ENCODE measurements at regions not wholly inside any gene's neighbourhood (a gene's known extent, or its start where the extent isn't known, plus 50 kb on each side); places are given as distances from the start of the nearest gene placed in this dataset.
"Not testable (repeated sequence)": the region's sequence is repeated elsewhere in the genome, so short reads cannot be mapped to it uniquely, and the experiment has no call there.

DNA sequence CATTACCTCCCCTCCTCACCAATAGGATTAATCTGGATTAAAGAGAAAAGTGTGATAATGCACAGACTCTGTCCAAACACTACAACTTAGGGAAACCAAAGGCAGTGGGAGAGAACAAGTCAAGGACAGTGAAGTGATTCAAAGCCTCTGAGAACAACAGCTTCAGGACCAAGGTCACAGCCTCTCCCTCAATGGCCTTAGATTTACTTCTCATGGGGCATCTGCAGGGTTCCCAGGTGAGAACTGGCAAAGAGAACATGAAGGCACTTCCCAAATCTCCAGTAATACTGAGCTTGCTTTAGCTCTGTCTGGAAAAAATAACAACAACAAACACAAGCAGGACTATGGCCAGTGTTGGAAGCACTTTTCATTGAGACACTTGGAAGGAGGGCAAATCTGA is 99.8 kb upstream of the GOLGA6L22 start:
- H3K4me3 Mint-ChIP-seq; H3K36me3 Mint-ChIP-seq; H3K27me3 ChIP-seq (ENCODE audit: control insufficient read depth, insufficient read depth, low read length); H3K27me3 Mint-ChIP-seq; H3K4me1 Mint-ChIP-seq; H3K27ac Mint-ChIP-seq; H3K9me3 Mint-ChIP-seq; DNase-seq; H3K36me3 ChIP-seq (ENCODE audit: control insufficient read depth, insufficient read depth, low read length); H3K4me3 ChIP-seq (ENCODE audit: low read depth, low read length); H3K27ac ChIP-seq (ENCODE audit: insufficient read depth, low read length, poor library complexity, severe bottlenecking); ATAC-seq (ENCODE audit: low read depth in 2 of 2); H3K9me3 ChIP-seq (ENCODE audit: control insufficient read depth in 2 of 2, low read length in 2 of 2); H3K4me1 ChIP-seq (ENCODE audit: control insufficient read depth, insufficient read depth, low read length, poor library complexity, severe bottlenecking): not testable (repeated sequence)

DNA sequence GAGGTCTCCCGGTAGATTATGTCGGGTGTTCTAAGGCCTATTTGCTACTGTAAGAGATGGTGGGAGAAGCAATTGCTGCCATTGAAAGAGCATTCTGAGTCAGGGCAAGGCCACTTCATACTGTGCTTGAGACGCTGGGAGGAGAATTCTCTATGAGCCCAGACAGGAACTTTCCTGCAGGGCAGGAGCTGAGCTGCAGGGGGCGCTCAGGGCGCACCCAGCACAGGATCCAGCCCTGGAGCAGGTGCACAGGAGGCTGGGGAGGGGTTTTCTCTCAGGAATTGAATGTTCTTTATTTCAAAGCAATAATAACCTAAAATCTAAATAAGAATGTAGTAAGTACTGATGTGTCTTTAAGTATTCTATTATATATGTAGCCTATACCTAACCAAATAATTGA is 99.1 kb upstream of the GOLGA6L22 start:
- H3K4me1 Mint-ChIP-seq; H3K4me3 Mint-ChIP-seq; H3K4me1 ChIP-seq (ENCODE audit: control insufficient read depth, insufficient read depth, low read length, poor library complexity, severe bottlenecking): not testable (repeated sequence)

GRCh38 chr15:22360696-22361095 is 98.0 kb upstream of the GOLGA6L22 start:
- not testable (repeated sequence) for H3K4me1 Mint-ChIP-seq; H3K27ac Mint-ChIP-seq; H3K36me3 ChIP-seq (ENCODE audit: control insufficient read depth, insufficient read depth, low read length); H3K27me3 ChIP-seq (ENCODE audit: control insufficient read depth, insufficient read depth, low read length); H3K27ac ChIP-seq (ENCODE audit: insufficient read depth, low read length, poor library complexity, severe bottlenecking); H3K36me3 Mint-ChIP-seq; DNase-seq; H3K4me3 ChIP-seq (ENCODE audit: low read depth, low read length); H3K9me3 ChIP-seq (ENCODE audit: control insufficient read depth in 2 of 2, low read length in 2 of 2); H3K4me3 Mint-ChIP-seq; H3K9me3 Mint-ChIP-seq; H3K4me1 ChIP-seq (ENCODE audit: control insufficient read depth, insufficient read depth, low read length, poor library complexity, severe bottlenecking); H3K27me3 Mint-ChIP-seq
- ATAC-seq (ENCODE audit: low read depth in 2 of 2): peak in 1 of 2 donors; percentile 31

More for the DNA sequence above, 99.1 kb upstream of the GOLGA6L22 start:
- DNase-seq; ATAC-seq (ENCODE audit: low read depth in 2 of 2); H3K4me3 ChIP-seq (ENCODE audit: low read depth, low read length); H3K27me3 Mint-ChIP-seq; H3K36me3 ChIP-seq (ENCODE audit: control insufficient read depth, insufficient read depth, low read length); H3K27ac Mint-ChIP-seq; H3K9me3 Mint-ChIP-seq; H3K27ac ChIP-seq (ENCODE audit: insufficient read depth, low read length, poor library complexity, severe bottlenecking); H3K9me3 ChIP-seq (ENCODE audit: control insufficient read depth in 2 of 2, low read length in 2 of 2); H3K36me3 Mint-ChIP-seq; H3K27me3 ChIP-seq (ENCODE audit: control insufficient read depth, insufficient read depth, low read length): not testable (repeated sequence)

DNA sequence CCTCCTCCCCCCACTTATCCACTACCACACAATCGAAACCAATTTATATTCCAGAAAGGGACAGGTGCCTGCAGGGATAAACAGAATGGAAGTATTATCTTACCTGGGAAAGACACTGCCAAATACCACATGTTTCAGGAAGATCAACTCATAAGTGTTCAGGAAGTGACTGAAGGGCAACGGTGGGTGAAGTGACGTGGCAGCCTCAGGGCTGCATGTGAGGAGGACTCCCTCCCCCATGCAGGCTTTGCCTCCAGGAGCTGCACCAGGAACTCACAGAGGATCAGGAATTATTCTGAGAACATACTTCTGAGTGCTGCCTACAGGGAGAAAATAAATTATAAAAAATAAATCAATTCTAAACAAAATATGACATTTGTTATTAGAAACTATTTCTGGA is 96.2 kb upstream of the GOLGA6L22 start:
- not testable (repeated sequence) for H3K27ac Mint-ChIP-seq; H3K27me3 ChIP-seq (ENCODE audit: control insufficient read depth, insufficient read depth, low read length); H3K27ac ChIP-seq (ENCODE audit: insufficient read depth, low read length, poor library complexity, severe bottlenecking); H3K4me1 Mint-ChIP-seq; ATAC-seq (ENCODE audit: low read depth in 2 of 2); H3K9me3 ChIP-seq (ENCODE audit: control insufficient read depth in 2 of 2, low read length in 2 of 2); H3K36me3 ChIP-seq (ENCODE audit: control insufficient read depth, insufficient read depth, low read length); H3K27me3 Mint-ChIP-seq; H3K36me3 Mint-ChIP-seq; DNase-seq; H3K4me1 ChIP-seq (ENCODE audit: control insufficient read depth, insufficient read depth, low read length, poor library complexity, severe bottlenecking); H3K4me3 ChIP-seq (ENCODE audit: low read depth, low read length); H3K9me3 Mint-ChIP-seq; H3K4me3 Mint-ChIP-seq

DNA sequence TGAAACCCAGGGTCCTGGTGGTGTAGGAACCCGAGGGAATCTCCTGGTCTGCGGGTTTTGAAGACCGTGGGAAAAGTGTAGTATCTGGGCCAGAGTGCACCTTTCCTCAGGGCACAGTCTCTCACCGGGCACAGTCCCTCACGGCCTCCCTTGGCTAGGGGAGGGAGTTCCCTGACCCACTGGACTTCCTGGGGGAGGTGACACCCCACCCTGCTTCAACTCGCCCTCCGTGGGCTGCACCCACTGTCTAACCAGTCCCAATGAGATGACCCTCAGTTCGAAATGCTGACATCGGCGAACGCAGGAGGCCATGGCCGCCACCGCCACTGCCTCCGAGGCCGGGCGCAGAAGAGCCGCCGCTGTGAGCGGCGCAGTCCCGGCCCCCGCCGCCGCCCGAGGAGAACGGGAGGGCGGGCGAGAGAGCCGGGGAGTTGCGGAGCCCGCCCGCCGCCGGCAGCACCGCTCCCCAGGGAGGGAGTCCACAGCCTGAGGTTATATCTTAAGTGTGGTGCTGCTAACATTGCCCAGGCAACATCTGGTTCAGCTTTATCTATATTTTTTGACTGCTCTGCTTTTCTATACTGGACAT is 87.4 kb upstream of the GOLGA6L22 start:
- H3K36me3 Mint-ChIP-seq; H3K27ac ChIP-seq (ENCODE audit: insufficient read depth, low read length, poor library complexity, severe bottlenecking); H3K27me3 Mint-ChIP-seq; H3K4me3 Mint-ChIP-seq; H3K4me1 ChIP-seq (ENCODE audit: control insufficient read depth, insufficient read depth, low read length, poor library complexity, severe bottlenecking); H3K9me3 Mint-ChIP-seq; DNase-seq; H3K4me3 ChIP-seq (ENCODE audit: low read depth, low read length); H3K4me1 Mint-ChIP-seq; H3K27me3 ChIP-seq (ENCODE audit: control insufficient read depth, insufficient read depth, low read length); H3K27ac Mint-ChIP-seq; H3K9me3 ChIP-seq (ENCODE audit: control insufficient read depth in 2 of 2, low read length in 2 of 2); H3K36me3 ChIP-seq (ENCODE audit: control insufficient read depth, insufficient read depth, low read length); ATAC-seq (ENCODE audit: low read depth in 2 of 2): not testable (repeated sequence)

GRCh38 chr15:22374531-22374930 is 84.2 kb upstream of the GOLGA6L22 start:
- not testable (repeated sequence) for H3K9me3 Mint-ChIP-seq; H3K36me3 ChIP-seq (ENCODE audit: control insufficient read depth, insufficient read depth, low read length); H3K4me3 ChIP-seq (ENCODE audit: low read depth, low read length); H3K27me3 ChIP-seq (ENCODE audit: control insufficient read depth, insufficient read depth, low read length); DNase-seq; H3K27me3 Mint-ChIP-seq; ATAC-seq (ENCODE audit: low read depth in 2 of 2); H3K4me1 Mint-ChIP-seq; H3K27ac ChIP-seq (ENCODE audit: insufficient read depth, low read length, poor library complexity, severe bottlenecking); H3K4me3 Mint-ChIP-seq; H3K36me3 Mint-ChIP-seq; H3K4me1 ChIP-seq (ENCODE audit: control insufficient read depth, insufficient read depth, low read length, poor library complexity, severe bottlenecking); H3K27ac Mint-ChIP-seq; H3K9me3 ChIP-seq (ENCODE audit: control insufficient read depth in 2 of 2, low read length in 2 of 2)

DNA sequence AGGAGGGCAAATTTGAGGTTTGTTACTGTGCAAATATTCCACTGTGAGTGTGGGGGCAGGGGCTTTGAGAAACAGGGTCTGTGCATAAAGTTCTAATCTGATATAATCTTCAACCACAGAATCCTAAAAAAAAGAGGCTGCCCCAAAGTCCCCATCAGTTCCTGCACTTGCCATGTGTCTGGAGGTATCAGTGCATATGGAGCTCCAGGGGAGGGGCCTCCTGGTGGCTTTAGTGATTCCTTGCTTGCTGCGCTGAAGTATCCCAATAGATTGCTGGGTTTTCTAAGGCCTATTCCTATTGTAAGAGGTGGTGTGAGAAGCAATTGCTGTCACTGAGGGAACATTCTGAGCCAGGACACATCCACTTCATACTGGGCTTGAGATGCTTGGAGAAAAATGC is 82.9 kb upstream of the GOLGA6L22 start:
- H3K27ac Mint-ChIP-seq; H3K4me3 Mint-ChIP-seq; H3K9me3 Mint-ChIP-seq; H3K36me3 ChIP-seq (ENCODE audit: control insufficient read depth, insufficient read depth, low read length); H3K4me1 Mint-ChIP-seq; H3K27me3 ChIP-seq (ENCODE audit: control insufficient read depth, insufficient read depth, low read length); H3K9me3 ChIP-seq (ENCODE audit: control insufficient read depth in 2 of 2, low read length in 2 of 2); DNase-seq; H3K4me1 ChIP-seq (ENCODE audit: control insufficient read depth, insufficient read depth, low read length, poor library complexity, severe bottlenecking); H3K27ac ChIP-seq (ENCODE audit: insufficient read depth, low read length, poor library complexity, severe bottlenecking); H3K27me3 Mint-ChIP-seq; H3K4me3 ChIP-seq (ENCODE audit: low read depth, low read length); ATAC-seq (ENCODE audit: low read depth in 2 of 2); H3K36me3 Mint-ChIP-seq: not testable (repeated sequence)

DNA sequence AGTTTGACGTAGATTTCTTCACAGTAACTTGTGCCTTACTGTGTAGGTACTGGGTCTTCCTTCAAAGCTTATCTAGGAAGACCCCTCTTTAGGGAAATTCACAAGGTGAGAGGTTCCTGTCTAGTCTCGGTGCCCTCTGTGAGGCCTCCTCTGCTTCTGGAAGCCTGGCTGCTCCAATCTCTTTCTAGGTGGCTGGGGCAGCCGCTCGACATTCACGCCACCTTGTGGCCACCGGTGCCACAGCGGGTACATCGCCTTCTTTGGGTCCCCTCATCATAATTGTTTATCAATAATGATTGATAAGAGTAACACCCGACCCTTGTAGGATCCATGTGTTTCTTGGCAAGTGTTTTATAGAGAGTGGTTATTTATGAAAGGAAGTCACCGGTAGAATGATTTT is 80.8 kb upstream of the GOLGA6L22 start:
- H3K9me3 Mint-ChIP-seq; H3K4me1 ChIP-seq (ENCODE audit: control insufficient read depth, insufficient read depth, low read length, poor library complexity, severe bottlenecking); H3K27ac ChIP-seq (ENCODE audit: insufficient read depth, low read length, poor library complexity, severe bottlenecking); DNase-seq; H3K36me3 ChIP-seq (ENCODE audit: control insufficient read depth, insufficient read depth, low read length); H3K27me3 Mint-ChIP-seq; H3K4me3 Mint-ChIP-seq; H3K27ac Mint-ChIP-seq; H3K4me3 ChIP-seq (ENCODE audit: low read depth, low read length); H3K27me3 ChIP-seq (ENCODE audit: control insufficient read depth, insufficient read depth, low read length); H3K4me1 Mint-ChIP-seq; ATAC-seq (ENCODE audit: low read depth in 2 of 2); H3K36me3 Mint-ChIP-seq; H3K9me3 ChIP-seq (ENCODE audit: control insufficient read depth in 2 of 2, low read length in 2 of 2): not testable (repeated sequence)
